ENCODE measurements at regions not wholly inside any gene's neighbourhood (a gene's known extent, or its start where the extent isn't known, plus 50 kb on each side); places are given as distances from the start of the nearest gene placed in this dataset.

DNA sequence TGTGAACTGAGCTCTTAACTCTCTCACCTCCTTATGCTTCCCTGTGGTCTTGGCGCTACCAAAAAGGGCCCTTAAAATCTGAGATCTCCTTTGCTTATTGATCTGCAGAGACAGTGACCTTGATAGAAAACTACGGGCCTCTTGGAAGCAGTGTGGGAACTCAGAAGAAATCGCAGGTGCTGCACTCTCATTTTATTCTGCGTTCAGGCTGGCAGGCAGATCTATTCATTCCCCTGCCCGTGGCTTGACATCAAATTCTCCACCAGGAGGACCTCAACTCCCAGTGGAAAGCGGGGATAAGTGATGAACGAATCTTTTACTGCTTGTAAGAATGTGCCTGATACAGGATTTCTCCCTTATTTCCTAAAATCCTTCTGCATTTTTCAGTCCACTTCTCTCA is 143.2 kb upstream of the SEL1L start:
- H2AFZ ChIP-seq, result no peak overlapping the region
- no peaks in the 10 kb centered on the region for H3K27me3 ChIP-seq (ENCODE audit: control insufficient read depth, insufficient read depth, low read length)
- H3K4me1 ChIP-seq, result no peaks in the 10 kb centered on the region
- no peaks in the 10 kb centered on the region for H3K79me2 ChIP-seq
- no peaks in the 10 kb centered on the region for H3K36me3 ChIP-seq (ENCODE audit: control insufficient read depth, insufficient read depth, low read length)
- H3K4me2 ChIP-seq (ENCODE audit: low read length), result no peak overlapping the region
- H3K9me3 ChIP-seq (ENCODE audit: control insufficient read depth, low read length), result no peaks in the 10 kb centered on the region
- no peak overlapping the region for H3K27ac ChIP-seq
- no peak overlapping the region for H3K9ac ChIP-seq
- H3K4me3 ChIP-seq (ENCODE audit: low read depth, low read length), result no peak overlapping the region
- TF ChIP-seq, protein P1, sequence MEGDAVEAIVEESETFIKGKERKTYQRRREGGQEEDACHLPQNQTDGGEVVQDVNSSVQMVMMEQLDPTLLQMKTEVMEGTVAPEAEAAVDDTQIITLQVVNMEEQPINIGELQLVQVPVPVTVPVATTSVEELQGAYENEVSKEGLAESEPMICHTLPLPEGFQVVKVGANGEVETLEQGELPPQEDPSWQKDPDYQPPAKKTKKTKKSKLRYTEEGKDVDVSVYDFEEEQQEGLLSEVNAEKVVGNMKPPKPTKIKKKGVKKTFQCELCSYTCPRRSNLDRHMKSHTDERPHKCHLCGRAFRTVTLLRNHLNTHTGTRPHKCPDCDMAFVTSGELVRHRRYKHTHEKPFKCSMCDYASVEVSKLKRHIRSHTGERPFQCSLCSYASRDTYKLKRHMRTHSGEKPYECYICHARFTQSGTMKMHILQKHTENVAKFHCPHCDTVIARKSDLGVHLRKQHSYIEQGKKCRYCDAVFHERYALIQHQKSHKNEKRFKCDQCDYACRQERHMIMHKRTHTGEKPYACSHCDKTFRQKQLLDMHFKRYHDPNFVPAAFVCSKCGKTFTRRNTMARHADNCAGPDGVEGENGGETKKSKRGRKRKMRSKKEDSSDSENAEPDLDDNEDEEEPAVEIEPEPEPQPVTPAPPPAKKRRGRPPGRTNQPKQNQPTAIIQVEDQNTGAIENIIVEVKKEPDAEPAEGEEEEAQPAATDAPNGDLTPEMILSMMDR (IDR thresholded peaks at IDR 0.05), result no peak

DNA sequence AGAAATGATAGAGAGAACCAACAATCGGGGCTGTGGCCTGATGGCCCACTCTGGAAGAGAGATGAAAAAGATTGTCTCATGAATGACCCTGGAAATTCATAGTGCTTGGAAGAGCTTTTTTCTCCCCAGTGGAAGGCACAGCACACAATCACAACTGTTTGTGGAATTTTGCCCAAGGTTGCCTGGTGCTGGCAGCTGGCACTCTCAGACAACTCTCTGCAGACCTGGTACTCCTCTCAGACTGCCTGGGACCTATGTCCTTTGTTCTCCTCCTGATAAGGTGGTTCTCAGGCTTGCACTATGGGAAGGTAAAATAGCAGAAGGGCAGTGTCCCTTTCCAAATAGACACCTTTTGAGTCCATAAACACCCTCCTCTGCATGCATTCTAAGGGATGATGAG is 144.1 kb upstream of the SEL1L start:
- Histone ChIP-seq H3K4me3 (ENCODE audit: low read depth, low read length) (no peak overlapping the region), H2AFZ (no peak overlapping the region), H3K27me3 (ENCODE audit: control insufficient read depth, insufficient read depth, low read length) (no peaks in the 10 kb centered on the region), H3K79me2 (no peaks in the 10 kb centered on the region), H3K4me2 (ENCODE audit: low read length) (no peak overlapping the region), H3K36me3 (ENCODE audit: control insufficient read depth, insufficient read depth, low read length) (no peaks in the 10 kb centered on the region), H3K4me1 (no peaks in the 10 kb centered on the region), H3K9ac (no peak overlapping the region), H3K9me3 (ENCODE audit: control insufficient read depth, low read length) (no peaks in the 10 kb centered on the region), H3K27ac (no peak overlapping the region)
- TF ChIP-seq, protein P1 (IDR thresholded peaks at IDR 0.05), result no peak

DNA sequence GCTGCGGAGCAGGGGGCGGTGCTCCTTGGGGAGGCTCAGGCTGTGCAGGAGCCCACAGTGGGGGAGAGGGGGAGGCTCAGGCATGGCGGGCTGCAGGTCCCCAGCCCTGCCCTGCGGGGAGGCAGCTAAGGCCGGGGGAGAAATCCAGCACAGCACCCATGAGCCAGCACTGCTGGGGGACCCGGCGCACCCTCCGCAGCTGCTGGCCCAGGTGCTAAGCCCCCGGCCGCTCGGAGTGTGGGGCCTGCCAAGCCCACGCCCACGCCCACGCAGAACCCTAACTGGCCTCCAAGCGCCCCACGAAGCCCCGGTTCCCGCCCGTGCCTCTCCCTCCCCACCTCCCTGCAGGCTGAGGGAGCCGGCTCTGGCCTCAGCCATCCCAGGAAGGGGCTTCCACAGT is 145.6 kb upstream of the SEL1L start:
- Histone ChIP-seq H3K4me3 (ENCODE audit: low read depth, low read length) (no peak overlapping the region), H3K9me3 (ENCODE audit: control insufficient read depth, low read length) (no peaks in the 10 kb centered on the region), H3K4me2 (ENCODE audit: low read length) (no peak overlapping the region), H3K79me2 (no peaks in the 10 kb centered on the region), H3K27me3 (ENCODE audit: control insufficient read depth, insufficient read depth, low read length) (no peaks in the 10 kb centered on the region), H3K36me3 (ENCODE audit: control insufficient read depth, insufficient read depth, low read length) (no peaks in the 10 kb centered on the region), H3K27ac (no peak overlapping the region), H3K9ac (no peak overlapping the region), H2AFZ (no peak overlapping the region), H3K4me1 (no peaks in the 10 kb centered on the region)
- TF ChIP-seq, protein P1 (IDR thresholded peaks at IDR 0.05), result no peak

DNA sequence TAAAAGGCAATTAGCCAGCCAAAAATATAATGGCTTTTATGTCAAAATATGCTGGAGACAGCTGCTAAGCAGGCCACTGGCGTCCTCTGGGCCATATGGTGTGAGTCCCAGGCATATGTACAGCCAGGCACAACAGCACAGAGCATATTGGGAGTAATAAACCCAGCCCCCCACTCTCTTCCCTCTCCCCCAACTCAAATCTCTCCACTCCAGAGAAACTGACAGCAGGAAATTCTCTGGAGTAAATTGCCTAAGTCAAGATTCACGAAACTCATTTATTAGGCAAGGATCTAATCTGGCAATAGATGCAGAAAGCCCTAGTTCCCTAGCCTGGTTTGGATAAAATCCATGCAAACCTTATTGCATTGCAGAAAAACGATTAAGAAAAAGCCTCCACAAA is 147.9 kb upstream of the SEL1L start:
- no peak overlapping the region for H3K27ac ChIP-seq
- no peak overlapping the region for H3K4me3 ChIP-seq (ENCODE audit: low read depth, low read length)
- no peaks in the 10 kb centered on the region for H3K36me3 ChIP-seq (ENCODE audit: control insufficient read depth, insufficient read depth, low read length)
- H3K27me3 ChIP-seq (ENCODE audit: control insufficient read depth, insufficient read depth, low read length), result no peaks in the 10 kb centered on the region
- H3K4me1 ChIP-seq, result no peaks in the 10 kb centered on the region
- no peaks in the 10 kb centered on the region for H3K79me2 ChIP-seq
- H3K9me3 ChIP-seq (ENCODE audit: control insufficient read depth, low read length), result no peaks in the 10 kb centered on the region
- no peak overlapping the region for H3K4me2 ChIP-seq (ENCODE audit: low read length)
- no peak overlapping the region for H2AFZ ChIP-seq
- no peak overlapping the region for H3K9ac ChIP-seq
- TF ChIP-seq, protein P1 (IDR thresholded peaks at IDR 0.05), result no peak

DNA sequence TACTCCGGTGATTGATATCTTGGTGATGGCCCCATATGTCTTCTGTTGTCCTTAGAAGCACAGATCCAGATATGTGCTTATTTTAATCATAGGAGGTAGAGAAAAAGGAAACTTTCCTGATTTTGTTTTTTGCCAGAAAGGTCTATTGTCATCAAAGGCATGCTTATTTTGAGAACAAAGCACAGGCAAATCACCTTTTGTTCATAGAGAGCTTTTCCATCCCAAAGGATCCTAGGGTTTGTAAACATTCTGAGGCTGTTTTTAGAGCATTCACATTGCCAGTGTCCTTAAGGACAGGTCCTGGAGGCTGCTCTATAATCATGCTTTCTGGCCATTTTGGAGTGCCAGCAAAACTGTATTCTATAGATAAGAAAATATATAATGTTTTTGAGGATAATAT is 148.5 kb upstream of the SEL1L start:
- H3K9ac ChIP-seq, result no peak overlapping the region
- no peak overlapping the region for H2AFZ ChIP-seq
- TF ChIP-seq, protein P1 (IDR thresholded peaks at IDR 0.05), result no peak
- no peaks in the 10 kb centered on the region for H3K36me3 ChIP-seq (ENCODE audit: control insufficient read depth, insufficient read depth, low read length)
- H3K79me2 ChIP-seq, result no peaks in the 10 kb centered on the region
- H3K4me2 ChIP-seq (ENCODE audit: low read length), result no peak overlapping the region
- H3K4me3 ChIP-seq (ENCODE audit: low read depth, low read length), result no peak overlapping the region
- H3K27me3 ChIP-seq (ENCODE audit: control insufficient read depth, insufficient read depth, low read length), result no peaks in the 10 kb centered on the region
- no peaks in the 10 kb centered on the region for H3K9me3 ChIP-seq (ENCODE audit: control insufficient read depth, low read length)
- H3K4me1 ChIP-seq, result no peaks in the 10 kb centered on the region
- H3K27ac ChIP-seq, result no peak overlapping the region
